Stimulated activated CD4-positive, alpha-beta T cell treated with anti-CD3 and anti-CD28 coated beads, TNF-alpha, amount 100 ng/mL, for 24 hours (primary cell): ENCODE measurements at regions not wholly inside any gene's neighbourhood (a gene's known extent, or its start where the extent isn't known, plus 50 kb on each side); places are given as distances from the start of the nearest gene placed in this dataset.

ENCODE experiments used
- DNase-seq, 3 experiments: peaks; one replicate each; pipeline ENCODE4 v3.0.0-alpha.2; 2020; ENCODE audit warnings: low read depth in 3 of 3

DNA sequence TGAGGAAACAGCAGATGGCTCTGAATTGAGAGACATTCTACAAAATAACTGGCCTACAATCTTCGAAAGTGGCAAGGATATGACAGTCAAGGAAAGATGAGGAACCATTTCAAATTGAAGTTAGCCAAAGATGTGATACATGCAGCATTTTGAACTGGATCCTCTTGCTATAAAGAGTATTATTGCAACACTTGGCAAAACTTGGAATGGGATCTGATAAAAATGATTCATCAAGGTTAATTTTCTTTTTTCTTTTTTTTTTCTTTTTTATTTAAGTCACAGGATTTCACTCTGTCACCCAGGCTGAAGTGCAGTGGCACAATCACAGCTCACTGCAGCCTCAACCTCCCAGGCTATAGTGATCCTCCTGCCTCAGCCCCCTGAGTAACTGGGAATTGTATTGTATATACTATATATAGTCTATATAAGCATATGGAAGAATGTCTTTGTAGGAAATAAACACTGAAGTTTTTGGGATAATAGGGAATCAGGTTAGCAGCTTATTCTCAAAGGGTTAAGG, 49.8 kb upstream of the GJA8 start:
- no peak for DNase-seq
